NOMO-1 (cell line): ENCODE measurements at regions not wholly inside any gene's neighbourhood (a gene's known extent, or its start where the extent isn't known, plus 50 kb on each side); places are given as distances from the start of the nearest gene placed in this dataset.

Experiments
- DNase-seq, 2 experiments: peaks; one replicate each; lab custom pipeline; 2025; ENCODE audit not compliant: unreplicated experiment in 2 of 2; lab: John Stamatoyannopoulos, UW

GRCh38 chr5:170159947-170160346, 54.2 kb downstream of the FOXI1 start:
- DNase-seq: no peak

- DNase-seq: peak in 1 of 2 experiments; percentile 45
Measured at GRCh38 chr5:170161069-170161468, 55.4 kb downstream of the FOXI1 start.

- DNase-seq: no peak
Measured at GRCh38 chr5:170162631-170163321, 57.1 kb downstream of the FOXI1 start.

GRCh38 chr5:170164087-170164486, 58.4 kb downstream of the FOXI1 start:
- DNase-seq: no peak

- no peak for DNase-seq
Measured at GRCh38 chr5:170164921-170165320, 59.2 kb downstream of the FOXI1 start.

- DNase-seq: no peak
Measured at GRCh38 chr5:170166101-170166500, 60.4 kb downstream of the FOXI1 start.

GRCh38 chr5:170168002-170168401, 62.3 kb downstream of the FOXI1 start:
- DNase-seq: no peak

GRCh38 chr5:170168797-170169196, 63.1 kb downstream of the FOXI1 start:
- DNase-seq: no peak

- DNase-seq: no peak
Measured at GRCh38 chr5:170169996-170170395, 62.8 kb upstream of the C5orf58 start.

GRCh38 chr5:170171811-170172210, 61.0 kb upstream of the C5orf58 start:
- no peak for DNase-seq

- DNase-seq: no peak
Measured at GRCh38 chr5:170173227-170173626, 59.6 kb upstream of the C5orf58 start.

GRCh38 chr5:170173647-170174046, 59.1 kb upstream of the C5orf58 start:
- DNase-seq: no peak

- no peak for DNase-seq
Measured at GRCh38 chr5:170176916-170177315, 55.9 kb upstream of the C5orf58 start.

GRCh38 chr5:170178814-170179213, 54.0 kb upstream of the C5orf58 start:
- no peak for DNase-seq

- DNase-seq: no peak
Measured at GRCh38 chr5:170179626-170180025, 53.2 kb upstream of the C5orf58 start.

GRCh38 chr5:170181902-170182301, 50.9 kb upstream of the C5orf58 start:
- no peak for DNase-seq

GRCh38 chr5:170182491-170182890, 50.3 kb upstream of the C5orf58 start:
- no peak for DNase-seq
